ENCODE measurements at regions not wholly inside any gene's neighbourhood (a gene's known extent, or its start where the extent isn't known, plus 50 kb on each side); places are given as distances from the start of the nearest gene placed in this dataset.
A peak's percentile ranks its signal among the peaks of the same experiment; 100 is the strongest.

DNA sequence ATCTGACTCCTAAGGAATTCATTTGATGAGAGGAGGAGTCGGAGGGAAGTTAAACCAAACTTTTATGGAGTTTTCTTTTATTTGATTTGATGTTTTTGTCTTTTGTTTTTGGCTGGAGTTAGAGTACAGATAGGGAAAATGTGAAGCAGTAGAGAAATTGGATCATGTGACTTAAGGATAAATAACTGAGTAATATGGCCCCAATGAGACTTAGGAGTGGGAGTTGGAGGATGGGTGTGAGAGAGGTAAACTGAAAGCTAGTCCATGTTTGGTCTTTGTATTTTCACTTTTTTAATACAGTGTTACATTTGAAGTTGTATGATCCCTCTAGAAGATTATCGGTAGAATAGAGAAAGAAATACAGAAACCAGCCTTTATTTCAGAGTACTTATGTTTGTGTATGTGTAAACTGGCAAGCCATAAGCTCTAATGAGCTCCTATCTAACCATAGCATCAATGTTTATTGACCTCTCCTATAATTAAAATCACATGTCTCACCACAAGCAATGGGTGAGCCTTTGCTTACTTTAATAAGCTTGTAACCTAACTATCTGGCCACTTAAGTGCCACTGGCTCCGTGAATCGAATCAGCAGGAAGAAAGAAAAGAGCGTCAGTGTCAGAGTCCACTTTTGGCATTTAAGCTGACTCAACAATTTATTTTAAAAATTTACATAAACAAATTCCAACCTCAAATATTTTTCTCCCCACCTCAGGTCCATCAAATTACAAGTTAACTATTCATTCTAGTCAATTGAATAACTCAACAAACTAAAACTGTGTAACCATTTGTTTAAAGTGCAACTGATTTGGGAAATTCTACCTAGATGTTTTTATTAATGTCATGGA is 113.8 kb downstream of the EPDR1 start (continued):
- TF ChIP-seq, protein P1, sequence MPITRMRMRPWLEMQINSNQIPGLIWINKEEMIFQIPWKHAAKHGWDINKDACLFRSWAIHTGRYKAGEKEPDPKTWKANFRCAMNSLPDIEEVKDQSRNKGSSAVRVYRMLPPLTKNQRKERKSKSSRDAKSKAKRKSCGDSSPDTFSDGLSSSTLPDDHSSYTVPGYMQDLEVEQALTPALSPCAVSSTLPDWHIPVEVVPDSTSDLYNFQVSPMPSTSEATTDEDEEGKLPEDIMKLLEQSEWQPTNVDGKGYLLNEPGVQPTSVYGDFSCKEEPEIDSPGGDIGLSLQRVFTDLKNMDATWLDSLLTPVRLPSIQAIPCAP (CRISPR knock-in tag; IDR thresholded peaks at IDR 0.05; ENCODE audit: borderline replicate concordance) = no peak
- TF ChIP-seq, protein P2, sequence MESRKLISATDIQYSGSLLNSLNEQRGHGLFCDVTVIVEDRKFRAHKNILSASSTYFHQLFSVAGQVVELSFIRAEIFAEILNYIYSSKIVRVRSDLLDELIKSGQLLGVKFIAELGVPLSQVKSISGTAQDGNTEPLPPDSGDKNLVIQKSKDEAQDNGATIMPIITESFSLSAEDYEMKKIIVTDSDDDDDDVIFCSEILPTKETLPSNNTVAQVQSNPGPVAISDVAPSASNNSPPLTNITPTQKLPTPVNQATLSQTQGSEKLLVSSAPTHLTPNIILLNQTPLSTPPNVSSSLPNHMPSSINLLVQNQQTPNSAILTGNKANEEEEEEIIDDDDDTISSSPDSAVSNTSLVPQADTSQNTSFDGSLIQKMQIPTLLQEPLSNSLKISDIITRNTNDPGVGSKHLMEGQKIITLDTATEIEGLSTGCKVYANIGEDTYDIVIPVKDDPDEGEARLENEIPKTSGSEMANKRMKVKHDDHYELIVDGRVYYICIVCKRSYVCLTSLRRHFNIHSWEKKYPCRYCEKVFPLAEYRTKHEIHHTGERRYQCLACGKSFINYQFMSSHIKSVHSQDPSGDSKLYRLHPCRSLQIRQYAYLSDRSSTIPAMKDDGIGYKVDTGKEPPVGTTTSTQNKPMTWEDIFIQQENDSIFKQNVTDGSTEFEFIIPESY (CRISPR knock-in tag; IDR thresholded peaks at IDR 0.05) = no peak
- TF ChIP-seq, protein P3, sequence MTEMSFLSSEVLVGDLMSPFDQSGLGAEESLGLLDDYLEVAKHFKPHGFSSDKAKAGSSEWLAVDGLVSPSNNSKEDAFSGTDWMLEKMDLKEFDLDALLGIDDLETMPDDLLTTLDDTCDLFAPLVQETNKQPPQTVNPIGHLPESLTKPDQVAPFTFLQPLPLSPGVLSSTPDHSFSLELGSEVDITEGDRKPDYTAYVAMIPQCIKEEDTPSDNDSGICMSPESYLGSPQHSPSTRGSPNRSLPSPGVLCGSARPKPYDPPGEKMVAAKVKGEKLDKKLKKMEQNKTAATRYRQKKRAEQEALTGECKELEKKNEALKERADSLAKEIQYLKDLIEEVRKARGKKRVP (CRISPR knock-in tag; IDR thresholded peaks at IDR 0.05) = no peak
- TF ChIP-seq, protein P4, sequence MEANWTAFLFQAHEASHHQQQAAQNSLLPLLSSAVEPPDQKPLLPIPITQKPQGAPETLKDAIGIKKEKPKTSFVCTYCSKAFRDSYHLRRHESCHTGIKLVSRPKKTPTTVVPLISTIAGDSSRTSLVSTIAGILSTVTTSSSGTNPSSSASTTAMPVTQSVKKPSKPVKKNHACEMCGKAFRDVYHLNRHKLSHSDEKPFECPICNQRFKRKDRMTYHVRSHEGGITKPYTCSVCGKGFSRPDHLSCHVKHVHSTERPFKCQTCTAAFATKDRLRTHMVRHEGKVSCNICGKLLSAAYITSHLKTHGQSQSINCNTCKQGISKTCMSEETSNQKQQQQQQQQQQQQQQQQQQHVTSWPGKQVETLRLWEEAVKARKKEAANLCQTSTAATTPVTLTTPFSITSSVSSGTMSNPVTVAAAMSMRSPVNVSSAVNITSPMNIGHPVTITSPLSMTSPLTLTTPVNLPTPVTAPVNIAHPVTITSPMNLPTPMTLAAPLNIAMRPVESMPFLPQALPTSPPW (CRISPR knock-in tag; IDR thresholded peaks at IDR 0.05) = no peak
- peak; percentile 95 for TF ChIP-seq MAFF (IDR thresholded peaks at IDR 0.05; ENCODE audit: low read length)
- TF ChIP-seq POLR3A (IDR thresholded peaks at IDR 0.05; ENCODE audit: borderline replicate concordance, extremely low read depth, insufficient read depth, insufficient read length) = no peak
